ENCODE measurements at regions not wholly inside any gene's neighbourhood (a gene's known extent, or its start where the extent isn't known, plus 50 kb on each side); places are given as distances from the start of the nearest gene placed in this dataset.
A peak's percentile ranks its signal among the peaks of the same experiment; 100 is the strongest.

DNA sequence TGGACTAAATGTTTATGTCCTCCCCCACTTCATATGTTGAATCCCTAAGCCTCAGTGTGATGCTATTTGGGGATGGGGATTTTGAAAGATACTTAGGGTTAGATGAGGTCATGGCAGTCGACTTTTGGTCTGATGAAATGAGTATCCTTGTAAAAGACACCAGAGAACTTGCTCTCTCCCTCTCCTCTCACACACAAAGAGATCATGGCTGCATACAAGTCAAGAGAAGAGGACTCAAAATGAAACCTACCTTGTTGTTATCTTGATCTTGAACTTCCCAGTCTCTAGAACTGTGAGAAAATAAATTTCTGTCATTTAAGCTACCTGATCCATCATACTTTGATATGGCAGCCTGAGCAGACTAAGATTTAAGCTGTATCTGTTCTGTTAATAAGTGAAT lies 144.0 kb upstream of the HAPLN1 start:
- no peak overlapping the region for H2AFZ ChIP-seq (ENCODE audit: control insufficient read depth, low read depth, low read length)
- FAIRE-seq (no peak), ATAC-seq (peak; percentile 58), DNase-seq (ENCODE audit: low read depth, low spot score) (no peak)
- no peak overlapping the region for H3K4me3 ChIP-seq
- H4K20me1 ChIP-seq (ENCODE audit: control insufficient read depth, insufficient read depth): no peaks in the 10 kb centered on the region
- no peak overlapping the region for H3K9ac ChIP-seq (ENCODE audit: control insufficient read depth, insufficient read depth, low read length)
- H3K27ac ChIP-seq (ENCODE audit: control insufficient read depth, insufficient read depth): no peak overlapping the region
- no peaks in the 10 kb centered on the region for H3K4me1 ChIP-seq (ENCODE audit: control insufficient read depth, insufficient read depth, low read length)
- no peaks in the 10 kb centered on the region for H3K9me3 ChIP-seq (replicated peaks; ENCODE audit: control insufficient read depth, insufficient read depth, low read length)
- POLR2A ChIA-PET: no interaction called here
- in situ Hi-C loops (cut with MboI): no loop called here
- no peaks in the 10 kb centered on the region for H3K36me3 ChIP-seq (ENCODE audit: control insufficient read depth in 2 of 2, insufficient read depth in 2 of 2, low read length in 1 of 2)
- CTCF ChIA-PET: no interaction called here
- intact Hi-C loops (cut with micrococcal nuclease; ENCODE audit: unreplicated experiment): no loop called here
- TF ChIP-seq MTA2 (IDR thresholded peaks at IDR 0.05; ENCODE audit: low read depth) (no peak), CREM (IDR thresholded peaks at IDR 0.05; ENCODE audit: low read depth) (no peak), SRF (IDR thresholded peaks at IDR 0.05; ENCODE audit: low read depth in 2 of 2, low read length in 2 of 2) (no peak), MEF2B (IDR thresholded peaks at IDR 0.05; ENCODE audit: partially characterized antibody, poor library complexity, severe bottlenecking) (no peak), HCFC1 (IDR thresholded peaks at IDR 0.05; ENCODE audit: low read length) (no peak), SIN3A (IDR thresholded peaks at IDR 0.05; ENCODE audit: low read depth, low read length) (no peak), RUNX3 (IDR thresholded peaks at IDR 0.05; ENCODE audit: low read length) (0 out of 2 replicates have a peak, but pooled peaks have one; percentile 20), IKZF1 (conservative IDR thresholded peaks at IDR 0.05) (no peak), CBX5 (IDR thresholded peaks at IDR 0.05; ENCODE audit: low read depth) (no peak), SUZ12 (IDR thresholded peaks at IDR 0.05; ENCODE audit: unreplicated experiment) (no peak), GATAD2B (conservative IDR thresholded peaks at IDR 0.05; ENCODE audit: low read depth) (no peak), ATF2 (IDR thresholded peaks at IDR 0.05; ENCODE audit: low read length) (peak; percentile 39; the same call in 1 of the 2 replicates), GABPA (IDR thresholded peaks at IDR 0.05; ENCODE audit: low read depth) (no peak)
- TF ChIP-seq, protein P1, sequence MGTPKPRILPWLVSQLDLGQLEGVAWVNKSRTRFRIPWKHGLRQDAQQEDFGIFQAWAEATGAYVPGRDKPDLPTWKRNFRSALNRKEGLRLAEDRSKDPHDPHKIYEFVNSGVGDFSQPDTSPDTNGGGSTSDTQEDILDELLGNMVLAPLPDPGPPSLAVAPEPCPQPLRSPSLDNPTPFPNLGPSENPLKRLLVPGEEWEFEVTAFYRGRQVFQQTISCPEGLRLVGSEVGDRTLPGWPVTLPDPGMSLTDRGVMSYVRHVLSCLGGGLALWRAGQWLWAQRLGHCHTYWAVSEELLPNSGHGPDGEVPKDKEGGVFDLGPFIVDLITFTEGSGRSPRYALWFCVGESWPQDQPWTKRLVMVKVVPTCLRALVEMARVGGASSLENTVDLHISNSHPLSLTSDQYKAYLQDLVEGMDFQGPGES (IDR thresholded peaks at IDR 0.05): no peak
- WGBS (ENCODE audit: insufficient coverage, insufficient replicate concordance, low lambda C conversion rate, missing lambda C conversion rate): 0% methylated on average over 1 of the region's 1 CpG
- no peak overlapping the region for H3K4me2 ChIP-seq (ENCODE audit: control insufficient read depth, insufficient read depth)
- RAD21 ChIA-PET (ENCODE audit: unreplicated experiment): no interaction called here
- SMC1A ChIA-PET (ENCODE audit: uncharacterized antibody, unreplicated experiment): no interaction called here
- no peaks in the 10 kb centered on the region for H3K27me3 ChIP-seq (replicated peaks in 1 of 2; ENCODE audit: control insufficient read depth in 2 of 2, insufficient read depth in 2 of 2, low read length in 1 of 2)
- BruUV-seq (replicated peaks): no TSS peak
- no peaks in the 10 kb centered on the region for H3K79me2 ChIP-seq (ENCODE audit: control insufficient read depth, insufficient read depth, low read length)
